ENCODE measurements at regions not wholly inside any gene's neighbourhood (a gene's known extent, or its start where the extent isn't known, plus 50 kb on each side); places are given as distances from the start of the nearest gene placed in this dataset.
A peak's percentile ranks its signal among the peaks of the same experiment; 100 is the strongest.

DNA sequence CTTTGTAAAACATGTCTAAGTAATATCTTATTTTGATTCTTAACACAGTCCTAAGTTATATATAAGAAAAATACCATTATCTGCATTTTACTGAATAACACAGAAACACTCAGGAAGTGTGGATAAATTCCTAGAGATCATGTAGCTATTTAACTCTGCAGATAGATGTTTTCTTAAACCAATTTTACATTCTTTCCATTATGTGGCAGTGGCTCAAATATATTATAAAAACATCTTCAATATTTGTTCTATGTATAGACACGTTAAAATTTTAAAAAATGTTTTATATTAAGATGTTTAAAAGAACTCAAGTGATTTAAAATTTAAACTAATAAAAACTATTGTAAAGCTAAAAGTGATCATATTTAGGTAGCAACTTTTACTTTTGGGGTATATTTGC lies 683.8 kb downstream of the DIPK2A start:
- no peak for DNase-seq (ENCODE audit: low read depth)
- TF ChIP-seq, protein P1, sequence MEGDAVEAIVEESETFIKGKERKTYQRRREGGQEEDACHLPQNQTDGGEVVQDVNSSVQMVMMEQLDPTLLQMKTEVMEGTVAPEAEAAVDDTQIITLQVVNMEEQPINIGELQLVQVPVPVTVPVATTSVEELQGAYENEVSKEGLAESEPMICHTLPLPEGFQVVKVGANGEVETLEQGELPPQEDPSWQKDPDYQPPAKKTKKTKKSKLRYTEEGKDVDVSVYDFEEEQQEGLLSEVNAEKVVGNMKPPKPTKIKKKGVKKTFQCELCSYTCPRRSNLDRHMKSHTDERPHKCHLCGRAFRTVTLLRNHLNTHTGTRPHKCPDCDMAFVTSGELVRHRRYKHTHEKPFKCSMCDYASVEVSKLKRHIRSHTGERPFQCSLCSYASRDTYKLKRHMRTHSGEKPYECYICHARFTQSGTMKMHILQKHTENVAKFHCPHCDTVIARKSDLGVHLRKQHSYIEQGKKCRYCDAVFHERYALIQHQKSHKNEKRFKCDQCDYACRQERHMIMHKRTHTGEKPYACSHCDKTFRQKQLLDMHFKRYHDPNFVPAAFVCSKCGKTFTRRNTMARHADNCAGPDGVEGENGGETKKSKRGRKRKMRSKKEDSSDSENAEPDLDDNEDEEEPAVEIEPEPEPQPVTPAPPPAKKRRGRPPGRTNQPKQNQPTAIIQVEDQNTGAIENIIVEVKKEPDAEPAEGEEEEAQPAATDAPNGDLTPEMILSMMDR (conservative IDR thresholded peaks at IDR 0.05; ENCODE audit: low read length): no peak
- H3K4me3 ChIP-seq (ENCODE audit: low read length): no peak overlapping the region

DNA sequence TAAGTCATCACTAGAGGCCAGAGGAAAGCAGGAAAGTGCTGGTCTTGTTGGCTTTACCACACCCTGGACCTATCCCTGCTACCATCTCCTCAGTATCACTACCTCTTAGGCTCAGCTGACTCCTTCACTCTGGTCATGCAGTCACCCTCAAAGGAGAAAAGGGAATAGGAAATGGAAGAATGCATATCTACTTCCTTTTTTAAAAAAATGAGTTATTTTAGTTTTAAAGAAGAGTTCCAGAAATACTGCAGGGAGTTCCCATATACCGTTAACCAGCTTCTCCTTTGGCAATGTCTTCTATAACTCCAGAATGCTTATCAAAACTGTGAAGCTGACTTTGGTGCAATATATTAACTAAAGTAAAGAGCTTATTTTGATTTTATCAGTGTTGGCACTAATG lies 688.6 kb downstream of the DIPK2A start:
- H3K4me3 ChIP-seq (ENCODE audit: low read length): no peak overlapping the region
- DNase-seq (ENCODE audit: low read depth): no peak
- TF ChIP-seq, protein P1 (conservative IDR thresholded peaks at IDR 0.05; ENCODE audit: low read length): no peak

DNA sequence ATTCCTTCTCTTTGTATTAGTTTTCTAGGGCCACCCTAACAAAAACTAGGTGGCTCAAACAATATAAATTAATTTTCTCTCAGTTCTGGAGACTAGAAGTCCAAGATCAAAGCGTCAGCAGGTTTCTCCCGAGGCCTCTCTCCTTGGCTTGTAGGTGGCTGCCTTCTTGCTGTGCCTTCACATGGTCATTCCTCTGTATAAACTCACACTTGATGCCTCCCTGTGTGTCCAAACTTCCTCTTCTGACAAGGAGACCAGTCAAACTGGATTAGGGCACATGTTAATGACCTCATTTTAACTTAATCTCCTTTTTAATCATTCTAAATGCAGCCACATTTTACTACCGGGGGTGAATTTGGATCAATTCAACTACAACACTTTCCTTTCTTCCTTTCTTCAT lies 691.1 kb downstream of the DIPK2A start:
- no peak overlapping the region for H3K4me3 ChIP-seq (ENCODE audit: low read length)
- TF ChIP-seq, protein P1 (conservative IDR thresholded peaks at IDR 0.05; ENCODE audit: low read length): no peak
- no peak for DNase-seq (ENCODE audit: low read depth)

DNA sequence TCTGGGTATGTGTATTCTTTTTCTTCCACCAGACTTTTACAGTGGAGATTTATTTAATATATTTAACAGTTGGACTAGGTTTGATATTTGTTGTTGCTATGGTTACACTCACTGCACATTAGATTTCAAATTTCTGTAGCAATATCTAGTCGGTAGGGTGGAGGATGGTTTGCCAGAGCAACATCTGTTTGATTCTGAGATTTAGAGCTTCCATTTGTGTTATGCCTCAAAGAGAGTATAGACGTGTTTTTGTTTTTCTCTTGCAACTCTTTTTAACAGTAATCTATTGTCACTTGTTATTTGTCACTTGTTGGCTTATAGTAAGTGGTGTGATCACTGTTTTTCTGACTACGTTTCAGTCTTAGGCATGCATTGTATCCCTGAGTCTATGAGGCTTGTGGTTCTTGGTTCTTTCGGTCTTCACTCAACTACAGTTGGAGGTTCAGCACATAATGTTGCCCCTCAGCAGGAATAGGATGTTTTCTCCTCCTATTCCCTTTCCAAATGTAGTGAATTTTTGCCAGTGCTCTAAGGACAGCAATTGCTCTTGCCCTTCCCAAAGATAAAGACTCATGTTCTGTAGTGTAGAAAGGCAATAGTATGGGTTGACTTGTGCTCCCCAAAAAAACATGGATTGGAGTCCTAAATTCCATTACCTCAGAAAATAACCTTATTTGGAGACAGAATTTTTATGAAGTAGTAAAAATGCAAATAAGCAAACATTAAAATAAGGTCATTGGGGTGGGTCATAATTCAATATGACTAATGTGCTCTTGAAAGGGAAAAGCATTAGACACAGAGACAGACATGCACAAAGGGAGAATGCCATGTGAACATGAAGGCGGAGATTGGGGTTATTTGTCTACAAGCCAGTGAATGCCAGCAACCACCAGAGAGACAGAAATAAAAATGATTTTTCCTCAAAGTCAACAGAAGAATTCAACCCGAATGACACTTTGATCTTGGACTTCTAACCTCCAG lies 692.1 kb downstream of the DIPK2A start:
- no peak for DNase-seq (ENCODE audit: low read depth)
- TF ChIP-seq, protein P1 (conservative IDR thresholded peaks at IDR 0.05; ENCODE audit: low read length): no peak
- H3K4me3 ChIP-seq (ENCODE audit: low read length): no peak overlapping the region

DNA sequence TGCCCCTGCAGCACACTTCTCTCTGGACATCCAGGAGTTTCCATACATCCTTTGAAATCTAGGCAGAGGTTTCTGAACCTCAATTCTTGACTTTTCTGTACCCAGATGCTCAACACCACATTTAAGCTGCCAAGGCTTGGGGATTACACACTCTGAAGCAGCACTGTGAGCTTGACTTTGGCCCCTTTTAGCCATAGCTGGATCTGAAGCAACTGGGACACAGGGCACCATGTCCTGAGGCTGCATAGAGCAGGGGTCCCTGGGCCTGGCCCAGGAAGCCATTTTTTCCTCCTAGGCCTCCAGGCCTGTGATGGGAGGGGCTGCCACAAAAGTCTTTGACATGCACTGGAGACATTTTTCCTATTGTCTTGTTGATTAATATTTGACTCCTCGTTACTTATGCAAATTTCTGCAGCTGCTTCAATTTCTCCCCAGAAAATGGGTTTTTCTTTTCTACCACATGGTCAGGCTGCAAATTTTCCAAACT lies 694.0 kb downstream of the DIPK2A start:
- DNase-seq (ENCODE audit: low read depth): no peak
- TF ChIP-seq, protein P1 (conservative IDR thresholded peaks at IDR 0.05; ENCODE audit: low read length): no peak
- no peak overlapping the region for H3K4me3 ChIP-seq (ENCODE audit: low read length)

DNA sequence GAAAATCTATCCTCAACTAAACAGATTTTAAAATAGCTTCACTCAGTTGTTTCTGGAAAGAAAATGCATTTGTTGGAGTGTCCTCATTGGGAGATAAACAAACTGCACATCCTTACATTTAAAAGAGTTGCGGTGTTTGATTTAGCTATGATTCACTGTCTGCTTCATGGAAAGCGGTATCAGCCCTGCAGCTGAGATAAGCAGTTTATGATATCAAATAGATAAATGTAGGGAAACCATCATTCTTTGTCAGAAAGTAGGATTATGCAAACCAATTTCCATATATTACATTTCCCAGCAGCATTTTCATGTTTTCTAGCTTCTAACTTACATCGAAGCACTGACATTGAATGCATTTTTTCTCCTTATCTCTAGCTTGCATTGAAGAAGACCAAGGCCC lies 698.9 kb downstream of the DIPK2A start:
- H3K4me3 ChIP-seq (ENCODE audit: low read length): no peak overlapping the region
- TF ChIP-seq, protein P1 (conservative IDR thresholded peaks at IDR 0.05; ENCODE audit: low read length): no peak
- DNase-seq (ENCODE audit: low read depth): no peak

DNA sequence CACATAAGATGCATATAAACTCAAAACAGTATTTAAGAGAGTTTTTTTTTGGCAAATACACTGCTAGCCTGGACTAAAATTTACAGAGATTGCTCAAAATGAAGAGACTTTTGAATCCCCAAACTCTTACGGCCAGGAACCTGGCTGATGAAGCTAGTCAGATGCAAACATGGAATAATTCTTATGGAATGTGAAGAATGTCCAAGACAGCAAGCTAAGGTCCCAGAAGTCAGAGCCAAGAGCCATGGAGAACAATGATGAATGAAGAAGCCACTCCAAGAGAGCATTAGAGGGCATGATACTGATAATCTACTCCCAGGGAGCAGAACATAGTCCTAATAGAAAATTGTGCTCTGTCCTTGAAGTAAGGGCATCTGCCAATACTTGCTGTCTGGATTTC lies 705.5 kb downstream of the DIPK2A start:
- TF ChIP-seq, protein P1 (conservative IDR thresholded peaks at IDR 0.05; ENCODE audit: low read length): no peak
- DNase-seq (ENCODE audit: low read depth): peak; percentile 32
- H3K4me3 ChIP-seq (ENCODE audit: low read length): no peak overlapping the region
